Liver (tissue), 8 donors: ENCODE measurements at regions not wholly inside any gene's neighbourhood (a gene's known extent, or its start where the extent isn't known, plus 50 kb on each side); places are given as distances from the start of the nearest gene placed in this dataset.

Experiments used
- DNase-seq: peaks from one replicate; pipeline ENCODE4 v3.0.0-alpha.2; 2017; ENCODE audit warnings: low spot score
- H3K27ac ChIP-seq, 2 donors: one replicate each; pipeline ENCODE4 v1.7.0; 2013; ENCODE audit warnings: inconsistent platforms in 2 of 2, low read length in 2 of 2, control low read depth in 1 of 2, low read depth in 1 of 2, mild to moderate bottlenecking in 1 of 2
- H3K27me3 ChIP-seq, 4 donors: one replicate each; pipeline versions ENCODE4 v1.6.1 to v1.7.0; 2013; ENCODE audit warnings: low read length in 3 of 4, inconsistent platforms in 1 of 4, mild to moderate bottlenecking in 1 of 4, moderate library complexity in 1 of 4; ENCODE audit not compliant: control insufficient read depth in 4 of 4, insufficient read depth in 4 of 4
- H3K36me3 ChIP-seq, 4 donors: one replicate each; pipeline versions ENCODE4 v1.6.1 to v1.7.0; 2013; ENCODE audit warnings: low read length in 3 of 4, mild to moderate bottlenecking in 3 of 4, low read depth in 1 of 4, moderate library complexity in 1 of 4; ENCODE audit not compliant: control insufficient read depth in 4 of 4, insufficient read depth in 3 of 4
- H3K4me1 ChIP-seq, 4 donors: one replicate each; pipeline versions ENCODE4 v1.6.1 to v1.7.0; 2013; ENCODE audit warnings: low read length in 3 of 4, mild to moderate bottlenecking in 3 of 4, moderate library complexity in 1 of 4; ENCODE audit not compliant: control insufficient read depth in 4 of 4, insufficient read depth in 4 of 4
- H3K4me3 ChIP-seq, 3 donors: one replicate each; pipeline versions ENCODE4 v1.6.1 to v1.7.0; 2013; ENCODE audit warnings: low read length in 3 of 3, control low read depth in 1 of 3, low read depth in 1 of 3, mild to moderate bottlenecking in 1 of 3
- H3K9ac ChIP-seq, 2 donors: one replicate each; pipeline ENCODE4 v1.7.0; 2013; ENCODE audit warnings: low read length in 2 of 2, mild to moderate bottlenecking in 2 of 2, moderate library complexity in 2 of 2, control low read depth in 1 of 2, low read depth in 1 of 2
- H3K9me3 ChIP-seq, 4 donors: one replicate each; pipeline versions ENCODE4 v1.6.1 to v1.7.0; 2013; ENCODE audit warnings: low read length in 3 of 4; ENCODE audit not compliant: control insufficient read depth in 4 of 4
- FOXA1 ChIP-seq: IDR thresholded peaks from 2 replicates; pipeline ENCODE4 v1.6.1; 2016; ENCODE audit warnings: antibody characterized with exemption
- FOXA2 ChIP-seq: IDR thresholded peaks from 2 replicates; pipeline ENCODE4 v1.6.1; 2016; ENCODE audit warnings: antibody characterized with exemption
- GABPA ChIP-seq, 2 donors: IDR thresholded peaks in 1 of 2; conservative IDR thresholded peaks in 1 of 2; 2 replicates each; pipeline ENCODE4 v1.6.1; 2016; ENCODE audit warnings: antibody characterized with exemption in 2 of 2, mild to moderate bottlenecking in 1 of 2, moderate library complexity in 1 of 2
- HNF4A ChIP-seq, 2 donors: conservative IDR thresholded peaks; 2 replicates each; pipeline ENCODE4 v1.6.1; 2016; ENCODE audit warnings: antibody characterized with exemption in 2 of 2, mild to moderate bottlenecking in 2 of 2
- HNF4G ChIP-seq: IDR thresholded peaks from 2 replicates; pipeline ENCODE4 v1.6.1; 2016; ENCODE audit warnings: antibody characterized with exemption
- JUND ChIP-seq, 2 donors: IDR thresholded peaks; 2 replicates each; pipeline ENCODE4 v1.6.1; 2016; ENCODE audit warnings: antibody characterized with exemption in 2 of 2
- NR2F2 ChIP-seq: IDR thresholded peaks from 2 replicates; pipeline ENCODE4 v1.6.1; 2016; ENCODE audit warnings: antibody characterized with exemption
- RAD21 ChIP-seq, 2 donors: IDR thresholded peaks; 2 replicates each; pipeline ENCODE4 v1.6.1; 2016; ENCODE audit warnings: antibody characterized with exemption in 2 of 2, mild to moderate bottlenecking in 2 of 2
- RXRA ChIP-seq, 2 donors: IDR thresholded peaks; 2 replicates each; pipeline ENCODE4 v1.6.1; 2017 to 2018; ENCODE audit warnings: antibody characterized with exemption in 2 of 2, mild to moderate bottlenecking in 1 of 2
- TAF1 ChIP-seq: conservative IDR thresholded peaks from 2 replicates; pipeline ENCODE4 v1.6.1; 2016; ENCODE audit warnings: antibody characterized with exemption, mild to moderate bottlenecking
- YY1 ChIP-seq: IDR thresholded peaks from 2 replicates; pipeline ENCODE4 v1.6.1; 2016; ENCODE audit warnings: antibody characterized with exemption, mild to moderate bottlenecking
- WGBS: extraction: QIAGEN DNeasy Blood & Tissue Kit; methylation state at CpG from one replicate; pipeline ENCODE4 v1.1.7; 2013; 5-methylcytosine and 5-hydroxymethylcytosine counted together
- TF ChIP-seq, protein P1 (sequence below): IDR thresholded peaks from 2 replicates; pipeline ENCODE4 v1.6.1; 2016; ENCODE audit warnings: antibody characterized with exemption
- TF ChIP-seq, protein P2 (sequence below): fragments of 150-350 bp; IDR thresholded peaks from 2 replicates; pipeline ENCODE4 v1.5.1; 2017; ENCODE audit warnings: improper control_type of control experiment, low read depth, low read length; ENCODE audit not compliant: missing input control
- TF ChIP-seq, protein P3 (sequence below): IDR thresholded peaks from 2 replicates; pipeline ENCODE4 v1.6.1; 2016; ENCODE audit warnings: antibody characterized with exemption
- TF ChIP-seq, protein P4 (sequence below): IDR thresholded peaks from 2 replicates; pipeline ENCODE4 v1.6.1; 2016; ENCODE audit warnings: antibody characterized with exemption
- donor health status: healthy.
- donor health status: healthy.
- donor health status: healthy.
- donor health status: healthy.
- donor health status: healthy.

DNA sequence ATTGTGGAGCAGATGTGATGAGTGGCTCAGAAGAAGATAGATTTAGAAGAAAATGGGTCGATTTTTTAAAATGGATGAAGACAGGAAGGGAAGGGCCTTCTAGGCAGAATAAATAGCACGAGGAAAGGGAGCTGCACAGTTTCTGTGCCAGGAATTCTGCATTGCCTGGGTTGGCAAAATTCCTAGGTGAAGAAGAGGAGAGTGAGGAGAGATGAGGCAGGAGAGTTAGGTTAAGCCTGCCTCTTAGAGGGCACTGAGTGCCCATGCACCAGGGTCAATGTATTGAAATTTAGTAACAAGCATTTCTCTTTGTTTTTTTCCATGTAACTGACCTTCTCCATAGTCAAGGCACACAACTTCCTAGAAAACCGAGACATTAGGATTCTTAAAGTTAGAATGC lies 159.5 kb downstream of the YTHDC2 start (continued):
- TF ChIP-seq, protein P1, sequence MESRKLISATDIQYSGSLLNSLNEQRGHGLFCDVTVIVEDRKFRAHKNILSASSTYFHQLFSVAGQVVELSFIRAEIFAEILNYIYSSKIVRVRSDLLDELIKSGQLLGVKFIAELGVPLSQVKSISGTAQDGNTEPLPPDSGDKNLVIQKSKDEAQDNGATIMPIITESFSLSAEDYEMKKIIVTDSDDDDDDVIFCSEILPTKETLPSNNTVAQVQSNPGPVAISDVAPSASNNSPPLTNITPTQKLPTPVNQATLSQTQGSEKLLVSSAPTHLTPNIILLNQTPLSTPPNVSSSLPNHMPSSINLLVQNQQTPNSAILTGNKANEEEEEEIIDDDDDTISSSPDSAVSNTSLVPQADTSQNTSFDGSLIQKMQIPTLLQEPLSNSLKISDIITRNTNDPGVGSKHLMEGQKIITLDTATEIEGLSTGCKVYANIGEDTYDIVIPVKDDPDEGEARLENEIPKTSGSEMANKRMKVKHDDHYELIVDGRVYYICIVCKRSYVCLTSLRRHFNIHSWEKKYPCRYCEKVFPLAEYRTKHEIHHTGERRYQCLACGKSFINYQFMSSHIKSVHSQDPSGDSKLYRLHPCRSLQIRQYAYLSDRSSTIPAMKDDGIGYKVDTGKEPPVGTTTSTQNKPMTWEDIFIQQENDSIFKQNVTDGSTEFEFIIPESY, result no peak
- TF ChIP-seq, protein P2, sequence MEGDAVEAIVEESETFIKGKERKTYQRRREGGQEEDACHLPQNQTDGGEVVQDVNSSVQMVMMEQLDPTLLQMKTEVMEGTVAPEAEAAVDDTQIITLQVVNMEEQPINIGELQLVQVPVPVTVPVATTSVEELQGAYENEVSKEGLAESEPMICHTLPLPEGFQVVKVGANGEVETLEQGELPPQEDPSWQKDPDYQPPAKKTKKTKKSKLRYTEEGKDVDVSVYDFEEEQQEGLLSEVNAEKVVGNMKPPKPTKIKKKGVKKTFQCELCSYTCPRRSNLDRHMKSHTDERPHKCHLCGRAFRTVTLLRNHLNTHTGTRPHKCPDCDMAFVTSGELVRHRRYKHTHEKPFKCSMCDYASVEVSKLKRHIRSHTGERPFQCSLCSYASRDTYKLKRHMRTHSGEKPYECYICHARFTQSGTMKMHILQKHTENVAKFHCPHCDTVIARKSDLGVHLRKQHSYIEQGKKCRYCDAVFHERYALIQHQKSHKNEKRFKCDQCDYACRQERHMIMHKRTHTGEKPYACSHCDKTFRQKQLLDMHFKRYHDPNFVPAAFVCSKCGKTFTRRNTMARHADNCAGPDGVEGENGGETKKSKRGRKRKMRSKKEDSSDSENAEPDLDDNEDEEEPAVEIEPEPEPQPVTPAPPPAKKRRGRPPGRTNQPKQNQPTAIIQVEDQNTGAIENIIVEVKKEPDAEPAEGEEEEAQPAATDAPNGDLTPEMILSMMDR, result no peak
- TF ChIP-seq JUND (IDR thresholded peaks at IDR 0.05), result no peak

DNA sequence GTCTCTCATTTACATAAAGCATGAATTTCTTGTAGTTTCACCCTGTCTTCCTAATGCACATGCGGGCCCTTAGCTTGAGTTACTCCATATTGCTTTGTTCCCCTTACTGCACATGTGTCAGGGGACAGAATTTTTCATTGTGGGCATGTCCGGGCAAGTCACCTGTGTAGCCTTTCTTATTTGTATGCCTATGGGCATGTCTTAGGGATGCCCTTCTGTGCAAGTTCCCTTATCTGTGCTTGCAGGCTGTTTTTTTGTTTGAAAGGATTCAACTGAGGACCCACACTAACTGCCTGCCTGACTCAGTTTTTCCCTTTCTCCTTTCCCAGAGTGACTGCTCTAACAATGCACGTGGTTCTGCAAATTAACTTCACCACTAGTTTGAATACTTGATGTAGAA lies 161.7 kb downstream of the YTHDC2 start:
- WGBS, result 80% methylated on average over 3 of the region's 3 CpGs

DNA sequence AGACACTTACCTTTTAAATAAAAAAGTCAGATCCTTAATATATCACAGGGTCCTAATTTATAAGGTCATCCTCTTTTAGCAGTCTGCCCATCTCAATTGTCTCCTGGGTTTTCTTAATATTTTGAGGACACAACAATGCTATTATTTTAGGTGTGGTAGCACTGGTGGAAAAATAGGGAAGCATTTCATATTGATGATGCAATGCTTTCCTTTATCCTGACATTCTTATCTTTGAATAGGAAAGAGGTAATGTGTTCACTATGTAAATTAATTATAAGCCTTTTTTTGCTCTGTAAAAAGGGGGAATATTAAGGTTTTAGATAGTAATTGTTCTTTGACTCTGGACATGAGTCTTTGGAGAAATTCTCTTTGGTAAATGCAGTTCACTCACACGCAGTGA lies 164.7 kb downstream of the YTHDC2 start:
- Histone ChIP-seq H3K36me3 (no peaks in the 10 kb centered on the region), H3K9ac (no peak overlapping the region), H3K27ac (no peak overlapping the region), H3K4me3 (no peak overlapping the region), H3K9me3 (peaks cover 0 to 9% (median 2%) of the 10 kb centered on the region in 4 donors), H3K4me1 (no peaks in the 10 kb centered on the region), H3K27me3 (no peaks in the 10 kb centered on the region)
- no peak for DNase-seq
- 13% methylated on average over 1 of the region's 1 CpG for WGBS
- TF ChIP-seq, protein P1, result no peak
- no peak for TF ChIP-seq FOXA1
- no peak for TF ChIP-seq RXRA (IDR thresholded peaks at IDR 0.05)
- TF ChIP-seq, protein P2, result no peak
- TF ChIP-seq TAF1, result no peak
- TF ChIP-seq, protein P3, sequence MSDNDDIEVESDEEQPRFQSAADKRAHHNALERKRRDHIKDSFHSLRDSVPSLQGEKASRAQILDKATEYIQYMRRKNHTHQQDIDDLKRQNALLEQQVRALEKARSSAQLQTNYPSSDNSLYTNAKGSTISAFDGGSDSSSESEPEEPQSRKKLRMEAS, result no peak
- TF ChIP-seq, protein P4, sequence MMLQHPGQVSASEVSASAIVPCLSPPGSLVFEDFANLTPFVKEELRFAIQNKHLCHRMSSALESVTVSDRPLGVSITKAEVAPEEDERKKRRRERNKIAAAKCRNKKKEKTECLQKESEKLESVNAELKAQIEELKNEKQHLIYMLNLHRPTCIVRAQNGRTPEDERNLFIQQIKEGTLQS, result no peak
- TF ChIP-seq JUND (IDR thresholded peaks at IDR 0.05), result no peak
- no peak for TF ChIP-seq FOXA2

More for the DNA sequence above, 161.7 kb downstream of the YTHDC2 start:
- H3K9ac ChIP-seq, result no peak overlapping the region
- H3K27ac ChIP-seq, result no peak overlapping the region
- H3K36me3 ChIP-seq, result no peaks in the 10 kb centered on the region
- no peaks in the 10 kb centered on the region for H3K27me3 ChIP-seq
- H3K4me1 ChIP-seq, result no peaks in the 10 kb centered on the region
- no peak for DNase-seq
- H3K4me3 ChIP-seq, result no peak overlapping the region
- TF ChIP-seq FOXA2 (no peak), YY1 (no peak), TAF1 (no peak), HNF4A (conservative IDR thresholded peaks at IDR 0.05) (no peak), NR2F2 (no peak), RXRA (IDR thresholded peaks at IDR 0.05) (no peak), HNF4G (no peak), GABPA (IDR thresholded peaks at IDR 0.05 in 1 of 2, conservative IDR thresholded peaks at IDR 0.05 in 1 of 2) (no peak), RAD21 (IDR thresholded peaks at IDR 0.05) (no peak)
- TF ChIP-seq, protein P4, result no peak
- peaks cover 0 to 9% (median 2%) of the 10 kb centered on the region in 4 donors for H3K9me3 ChIP-seq
